Prostate gland (tissue), 2 donors: ENCODE measurements at regions not wholly inside any gene's neighbourhood (a gene's known extent, or its start where the extent isn't known, plus 50 kb on each side); places are given as distances from the start of the nearest gene placed in this dataset.

ENCODE experiments used
- CTCF ChIP-seq, 4 experiments: fragments of 200-600 bp in 2 of 4; fragments of 450-650 bp in 2 of 4; sonication (generic) in 2 of 4; IDR thresholded peaks; 1 replicate in 3 of 4; 2 replicates in 1 of 4; pipeline ENCODE4 v1.5.1; 2016 to 2019; ENCODE audit warnings: antibody characterized with exemption in 4 of 4, mild to moderate bottlenecking in 2 of 4, moderate library complexity in 2 of 4
- POLR2AphosphoS5 ChIP-seq: sonication (generic); formaldehyde crosslinking; IDR thresholded peaks from one replicate; pipeline ENCODE4 v1.6.1; 2017; ENCODE audit warnings: antibody characterized with exemption

GRCh38 chr22:48397531-48398180 is 1430.0 kb downstream of the BRD1 start:
- TF ChIP-seq CTCF (IDR thresholded peaks at IDR 0.05) = no peak
- no peak for TF ChIP-seq POLR2AphosphoS5
